MM.1S (cell line): ENCODE measurements at regions not wholly inside any gene's neighbourhood (a gene's known extent, or its start where the extent isn't known, plus 50 kb on each side); places are given as distances from the start of the nearest gene placed in this dataset.

Experiments
- EZH2 ChIP-seq: fragments of 300-600 bp; sonication (generic); optimal IDR thresholded peaks from 2 replicates; pipeline ENCODE3; 2017; ENCODE audit warnings: low read depth, mild to moderate bottlenecking, antibody characterized with exemption, low read length, mixed read lengths
- TF ChIP-seq, protein P1 (sequence below): fragments of 300-600 bp; sonication (generic); IDR thresholded peaks from 2 replicates; pipeline ENCODE4 v1.5.1; 2016; ENCODE audit warnings: antibody characterized with exemption, low read length, mixed read lengths

DNA sequence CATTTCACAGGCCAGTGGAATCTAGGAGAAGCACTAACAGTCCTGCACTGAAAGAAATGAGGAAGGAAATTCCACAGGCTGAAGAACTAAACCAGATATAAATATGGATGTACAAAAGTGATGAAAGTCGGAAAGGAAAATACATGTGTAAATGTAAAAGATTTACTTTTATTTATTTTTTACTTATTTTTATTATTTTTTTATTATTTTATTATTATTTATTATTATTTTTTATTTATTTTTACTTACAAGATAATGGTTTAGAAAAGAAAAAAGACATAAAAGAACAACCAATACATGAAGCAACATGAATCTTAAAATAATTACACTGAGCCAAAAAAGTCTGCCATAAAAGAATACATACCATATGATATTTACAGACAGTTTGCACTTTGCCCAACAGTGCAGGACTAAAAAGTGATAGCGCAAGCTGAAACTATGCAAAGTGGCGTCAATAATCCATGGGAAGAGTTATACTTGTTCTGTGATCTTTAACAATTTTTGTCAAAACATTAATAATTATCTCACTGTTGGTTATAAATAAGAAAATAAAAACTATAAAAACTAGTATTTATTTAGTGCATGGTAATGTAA is 317.8 kb upstream of the MKI67 start:
- TF ChIP-seq, protein P1, sequence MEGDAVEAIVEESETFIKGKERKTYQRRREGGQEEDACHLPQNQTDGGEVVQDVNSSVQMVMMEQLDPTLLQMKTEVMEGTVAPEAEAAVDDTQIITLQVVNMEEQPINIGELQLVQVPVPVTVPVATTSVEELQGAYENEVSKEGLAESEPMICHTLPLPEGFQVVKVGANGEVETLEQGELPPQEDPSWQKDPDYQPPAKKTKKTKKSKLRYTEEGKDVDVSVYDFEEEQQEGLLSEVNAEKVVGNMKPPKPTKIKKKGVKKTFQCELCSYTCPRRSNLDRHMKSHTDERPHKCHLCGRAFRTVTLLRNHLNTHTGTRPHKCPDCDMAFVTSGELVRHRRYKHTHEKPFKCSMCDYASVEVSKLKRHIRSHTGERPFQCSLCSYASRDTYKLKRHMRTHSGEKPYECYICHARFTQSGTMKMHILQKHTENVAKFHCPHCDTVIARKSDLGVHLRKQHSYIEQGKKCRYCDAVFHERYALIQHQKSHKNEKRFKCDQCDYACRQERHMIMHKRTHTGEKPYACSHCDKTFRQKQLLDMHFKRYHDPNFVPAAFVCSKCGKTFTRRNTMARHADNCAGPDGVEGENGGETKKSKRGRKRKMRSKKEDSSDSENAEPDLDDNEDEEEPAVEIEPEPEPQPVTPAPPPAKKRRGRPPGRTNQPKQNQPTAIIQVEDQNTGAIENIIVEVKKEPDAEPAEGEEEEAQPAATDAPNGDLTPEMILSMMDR = no peak
- no peak for TF ChIP-seq EZH2
